ENCODE measurements at regions not wholly inside any gene's neighbourhood (a gene's known extent, or its start where the extent isn't known, plus 50 kb on each side); places are given as distances from the start of the nearest gene placed in this dataset.

- no peak for DNase-seq
Measured at GRCh38 chr1:43065191-43065590, 106.5 kb upstream of the SLC2A1 start.

GRCh38 chr1:43063394-43064219 lies 104.9 kb upstream of the SLC2A1 start:
- DNase-seq = no peak

- no peak for DNase-seq
Measured at GRCh38 chr1:43062527-43063095, 103.9 kb upstream of the SLC2A1 start.

GRCh38 chr1:43061757-43062156 lies 103.1 kb upstream of the SLC2A1 start:
- no peak for DNase-seq

- no peak for DNase-seq
Measured at GRCh38 chr1:43059640-43060574, 101.2 kb upstream of the SLC2A1 start.

- DNase-seq = no peak
Measured at GRCh38 chr1:43058545-43059360, 100.1 kb upstream of the SLC2A1 start.

- no peak for DNase-seq
Measured at GRCh38 chr1:43058056-43058455, 99.4 kb upstream of the SLC2A1 start.

- DNase-seq = no peak
Measured at GRCh38 chr1:43057567-43057966, 98.9 kb upstream of the SLC2A1 start.

GRCh38 chr1:43056981-43057391 lies 98.3 kb upstream of the SLC2A1 start:
- no peak for DNase-seq

- no peak for DNase-seq
Measured at GRCh38 chr1:43056460-43056859, 97.8 kb upstream of the SLC2A1 start.

- no peak for DNase-seq
Measured at GRCh38 chr1:43054961-43055360, 96.3 kb upstream of the SLC2A1 start.

GRCh38 chr1:43052786-43053439 lies 94.2 kb upstream of the SLC2A1 start:
- DNase-seq = no peak

- DNase-seq = no peak
Measured at GRCh38 chr1:43052322-43052721, 93.7 kb upstream of the SLC2A1 start.

- DNase-seq = no peak
Measured at GRCh38 chr1:43049481-43049880, 90.8 kb upstream of the SLC2A1 start.

- no peak for DNase-seq
Measured at GRCh38 chr1:43048601-43049011, 89.9 kb upstream of the SLC2A1 start.

- DNase-seq = no peak
Measured at GRCh38 chr1:43047135-43047534, 88.5 kb upstream of the SLC2A1 start.

- DNase-seq = no peak
Measured at GRCh38 chr1:43044572-43045361, 86.1 kb upstream of the SLC2A1 start.

GRCh38 chr1:43043695-43044094 lies 85.0 kb upstream of the SLC2A1 start:
- no peak for DNase-seq

- DNase-seq = no peak
Measured at GRCh38 chr1:43042773-43043457, 84.2 kb upstream of the SLC2A1 start.

- DNase-seq = no peak
Measured at GRCh38 chr1:43042127-43042526, 83.5 kb upstream of the SLC2A1 start.

- no peak for DNase-seq
Measured at GRCh38 chr1:43041591-43041990, 82.9 kb upstream of the SLC2A1 start.
